ENCODE measurements at regions not wholly inside any gene's neighbourhood (a gene's known extent, or its start where the extent isn't known, plus 50 kb on each side); places are given as distances from the start of the nearest gene placed in this dataset.

GRCh38 chr1:37272626-37273025, 201.8 kb upstream of the ZC3H12A start:
- TF ChIP-seq CTCF (IDR thresholded peaks at IDR 0.05; ENCODE audit: borderline replicate concordance) = no peak
- Histone ChIP-seq H3K27ac (replicated peaks) (no peak overlapping the region), H3K27me3 (ENCODE audit: low read depth) (peaks cover 82% of the 10 kb centered on the region), H3K4me3 (no peak overlapping the region), H3K36me3 (no peaks in the 10 kb centered on the region), H3K9me3 (replicated peaks) (no peaks in the 10 kb centered on the region), H3K4me1 (no peaks in the 10 kb centered on the region)
- no peak for DNase-seq
- intact Hi-C loops (cut with micrococcal nuclease) = no loop called here

DNA sequence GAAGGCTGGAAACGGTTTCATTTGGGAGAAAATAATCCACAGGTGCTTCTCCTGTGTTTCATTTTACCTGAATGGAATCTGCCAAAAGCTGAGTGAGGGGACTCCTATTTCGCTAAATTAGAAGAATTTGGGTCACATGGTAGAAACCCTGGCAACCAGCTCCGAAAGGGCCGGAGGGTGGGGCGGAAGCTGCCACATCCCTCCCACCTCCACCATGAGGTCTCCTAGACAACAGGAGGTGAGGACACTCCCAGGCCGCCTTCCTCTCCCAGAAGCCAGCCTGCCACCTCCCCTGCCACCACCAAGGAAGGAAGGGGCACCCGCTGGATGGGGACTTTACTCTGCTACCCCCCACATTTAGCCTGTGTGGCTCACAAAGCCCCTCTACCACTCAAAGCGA, 199.9 kb upstream of the ZC3H12A start:
- Histone ChIP-seq H3K27me3 (ENCODE audit: low read depth) (peaks cover 88% of the 10 kb centered on the region), H3K9me3 (replicated peaks) (peaks cover 1% of the 10 kb centered on the region), H3K36me3 (no peaks in the 10 kb centered on the region), H3K4me3 (no peak overlapping the region), H3K4me1 (no peaks in the 10 kb centered on the region), H3K27ac (replicated peaks) (no peak overlapping the region)
- no peak for DNase-seq
- TF ChIP-seq CTCF (IDR thresholded peaks at IDR 0.05; ENCODE audit: borderline replicate concordance) = no peak
- intact Hi-C loops (cut with micrococcal nuclease) = no loop called here

- no peak overlapping the region for H3K4me3 ChIP-seq
- intact Hi-C loops (cut with micrococcal nuclease) = no loop called here
- no peaks in the 10 kb centered on the region for H3K36me3 ChIP-seq
- H3K4me1 ChIP-seq = no peaks in the 10 kb centered on the region
- DNase-seq = no peak
- no peak for TF ChIP-seq CTCF (IDR thresholded peaks at IDR 0.05; ENCODE audit: borderline replicate concordance)
- H3K27ac ChIP-seq (replicated peaks) = no peak overlapping the region
- H3K9me3 ChIP-seq (replicated peaks) = peaks cover 7% of the 10 kb centered on the region
- H3K27me3 ChIP-seq (ENCODE audit: low read depth) = peaks cover 89% of the 10 kb centered on the region
Measured at GRCh38 chr1:37274938-37275631, 199.3 kb upstream of the ZC3H12A start.

- Histone ChIP-seq H3K4me1 (no peaks in the 10 kb centered on the region), H3K36me3 (no peaks in the 10 kb centered on the region), H3K4me3 (no peak overlapping the region), H3K27me3 (ENCODE audit: low read depth) (peaks cover 80% of the 10 kb centered on the region), H3K9me3 (replicated peaks) (peaks cover 14% of the 10 kb centered on the region), H3K27ac (replicated peaks) (no peak overlapping the region)
- intact Hi-C loops (cut with micrococcal nuclease) = no loop called here
- no peak for TF ChIP-seq CTCF (IDR thresholded peaks at IDR 0.05; ENCODE audit: borderline replicate concordance)
- no peak for DNase-seq
Measured at GRCh38 chr1:37277366-37277765, 197.0 kb upstream of the ZC3H12A start.

DNA sequence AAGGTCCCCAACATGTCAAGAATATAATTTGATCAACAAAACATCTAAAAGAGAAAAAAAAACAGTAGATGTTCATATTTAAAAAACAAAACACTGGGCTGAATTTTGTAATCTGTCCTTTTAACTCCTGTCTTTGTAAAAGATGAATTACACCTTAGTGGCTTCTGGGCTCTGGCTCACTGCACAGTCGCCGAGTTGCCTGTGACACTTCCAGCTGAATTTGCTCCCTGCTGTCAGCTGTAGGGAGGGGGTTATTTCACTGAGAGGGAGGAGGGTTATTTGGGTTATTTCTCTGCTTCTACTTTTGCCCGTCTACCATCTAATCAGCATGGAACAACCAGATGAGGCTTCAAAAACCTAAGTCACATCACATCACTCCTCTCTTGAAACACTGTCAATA, 193.0 kb upstream of the ZC3H12A start:
- H3K36me3 ChIP-seq = no peaks in the 10 kb centered on the region
- H3K27ac ChIP-seq (replicated peaks) = no peak overlapping the region
- H3K4me3 ChIP-seq = no peak overlapping the region
- H3K9me3 ChIP-seq (replicated peaks) = peaks cover 28% of the 10 kb centered on the region
- no peaks in the 10 kb centered on the region for H3K4me1 ChIP-seq
- no peak for DNase-seq
- no peak for TF ChIP-seq CTCF (IDR thresholded peaks at IDR 0.05; ENCODE audit: borderline replicate concordance)
- intact Hi-C loops (cut with micrococcal nuclease) = no loop called here
- H3K27me3 ChIP-seq (ENCODE audit: low read depth) = peaks cover 76% of the 10 kb centered on the region
